K562 (cell line): ENCODE measurements at regions not wholly inside any gene's neighbourhood (a gene's known extent, or its start where the extent isn't known, plus 50 kb on each side); places are given as distances from the start of the nearest gene placed in this dataset.

Experiments used
- ATAC-seq: fragments of 200-7000 bp; cut with Tn5 transposase; 3 replicates; pipeline ENCODE4 v1.9.1; 2020; ENCODE audit warnings: moderate library complexity
- BruUV-seq: library from RNA; stranded (reverse); fragments of 400-500 nt; replicated peaks from 2 replicates; lab custom pipeline; 2021; lab: Mats Ljungman, UMichigan
- CTCF ChIA-PET: fragments of 300-600 bp; formaldehyde crosslinking; extraction: SDS; loops from one replicate; lab custom pipeline; 2021; ENCODE audit warnings: low intra/inter-chr PET ratio; lab: Yijun Ruan, JAX
- POLR2A ChIA-PET: fragments of 300-600, 350-650 bp; sonication (Branson Sonifier 250); formaldehyde crosslinking; extraction: SDS; loops from one replicate; lab custom pipeline; 2021; ENCODE audit warnings: antibody characterized with exemption, inconsistent platforms; lab: Yijun Ruan, JAX
- DNase-seq, 4 experiments: peaks; one replicate each; pipeline versions ENCODE4 v3.0.0 to v3.0.0-alpha.2; 2011 to 2018; ENCODE audit warnings: low spot score in 3 of 4, mixed read lengths in 3 of 4; ENCODE audit errors: extremely low read depth in 1 of 4
- FAIRE-seq: peaks from 2 replicates; lab custom pipeline; 2011; peaks lifted over from hg19 to GRCh38; lab: Jason Lieb, UNC
- H2AFZ ChIP-seq: 2 replicates; pipeline ENCODE4 v1.6.0; 2011; ENCODE audit warnings: low read depth, low read length, control low read depth, inconsistent platforms
- H3K27ac ChIP-seq: fragments of 200-600 bp; 3 replicates; pipeline ENCODE4 v1.8.0; 2011; ENCODE audit warnings: low read depth, mild to moderate bottlenecking, control low read depth, inconsistent platforms, low read length, moderate library complexity, mixed read lengths; ENCODE audit errors: extremely low read depth
- H3K27me3 ChIP-seq, 2 experiments: fragments of 300-600 bp in 1 of 2; 2 replicates in 1 of 2; 3 replicates in 1 of 2; pipeline versions ENCODE4 v1.6.0 to v1.8.0; 2011; ENCODE audit warnings: inconsistent platforms in 2 of 2, low read length in 2 of 2, mild to moderate bottlenecking in 1 of 2, mixed read lengths in 1 of 2, moderate library complexity in 1 of 2; ENCODE audit not compliant: control insufficient read depth in 2 of 2, insufficient read depth in 2 of 2
- H3K36me3 ChIP-seq: fragments of 300-600 bp; 3 replicates; pipeline ENCODE4 v1.8.0; 2011; ENCODE audit warnings: mild to moderate bottlenecking, low read length, inconsistent platforms; ENCODE audit not compliant: control insufficient read depth, insufficient read depth
- H3K4me1 ChIP-seq, 2 experiments: fragments of 200-600 bp in 1 of 2; replicated peaks in 1 of 2; 2 replicates in 1 of 2; 3 replicates in 1 of 2; pipeline versions ENCODE4 v1.5.1 to v1.8.0; 2011; ENCODE audit warnings: inconsistent platforms in 2 of 2, low read length in 2 of 2, mild to moderate bottlenecking in 1 of 2, mixed read lengths in 1 of 2, moderate library complexity in 1 of 2; ENCODE audit not compliant: control insufficient read depth in 2 of 2, insufficient read depth in 2 of 2
- H3K4me2 ChIP-seq: 2 replicates; pipeline ENCODE4 v1.6.1; 2011; ENCODE audit warnings: low read length, control low read depth, inconsistent platforms, mixed read lengths; ENCODE audit not compliant: insufficient read depth
- H3K4me3 ChIP-seq: fragments of 200-600 bp; sonication (generic), shearing (Covaris generic); 2 replicates; pipeline ENCODE4 v1.5.1; 2016; ENCODE audit warnings: control low read depth, inconsistent platforms
- H3K79me2 ChIP-seq: fragments of 200-600 bp; 3 replicates; pipeline ENCODE4 v1.8.0; 2011; ENCODE audit warnings: low read length, inconsistent platforms; ENCODE audit not compliant: control insufficient read depth, insufficient read depth
- H3K9ac ChIP-seq, 2 experiments: 2 replicates each; pipeline versions ENCODE4 v1.6.0 to v1.6.1; 2011; ENCODE audit warnings: low read depth in 2 of 2, low read length in 2 of 2, control low read depth in 1 of 2, inconsistent platforms in 1 of 2, mild to moderate bottlenecking in 1 of 2, mixed read lengths in 1 of 2; ENCODE audit not compliant: insufficient read depth in 1 of 2
- H3K9me1 ChIP-seq: one replicate; pipeline ENCODE4 v1.6.0; 2011; ENCODE audit warnings: inconsistent platforms, mild to moderate bottlenecking, low read length, moderate library complexity; ENCODE audit not compliant: control insufficient read depth, insufficient read depth
- H3K9me3 ChIP-seq: replicated peaks from 2 replicates; pipeline ENCODE4 v1.5.1; 2011; ENCODE audit warnings: low read depth, low read length, inconsistent platforms; ENCODE audit not compliant: control insufficient read depth, insufficient read depth
- H4K20me1 ChIP-seq: replicated peaks from 2 replicates; pipeline ENCODE4 v1.6.1; 2011; ENCODE audit warnings: low read length, inconsistent platforms, mixed read lengths; ENCODE audit not compliant: control insufficient read depth, insufficient read depth
- AFF1 ChIP-seq, 2 experiments: fragments of 450-650 bp; IDR thresholded peaks; 2 replicates each; pipeline ENCODE4 v1.6.1; 2018; ENCODE audit warnings: mild to moderate bottlenecking in 2 of 2, low read depth in 1 of 2; ENCODE audit not compliant: partially characterized antibody in 2 of 2
- E2F4 ChIP-seq: sonication (generic); formaldehyde crosslinking; IDR thresholded peaks from 2 replicates; pipeline ENCODE4 v1.8.0; 2022; ENCODE audit warnings: mild to moderate bottlenecking, low read depth, missing genetic modification reagents
- HDAC1 ChIP-seq, 2 experiments: fragments of 450-650 bp; IDR thresholded peaks; 2 replicates each; pipeline ENCODE4 v1.6.1; 2016 to 2017; ENCODE audit warnings: inconsistent platforms in 1 of 2, mild to moderate bottlenecking in 1 of 2, moderate library complexity in 1 of 2
- NBN ChIP-seq: fragments of 450-650 bp; IDR thresholded peaks from 2 replicates; pipeline ENCODE4 v1.6.1; 2016; ENCODE audit warnings: low read depth, mild to moderate bottlenecking
- PHB2 ChIP-seq: fragments of 450-650 bp; IDR thresholded peaks from 2 replicates; pipeline ENCODE4 v1.6.1; 2017; ENCODE audit warnings: low read depth
- RAD51 ChIP-seq: fragments of 450-650 bp; IDR thresholded peaks from 2 replicates; pipeline ENCODE4 v1.7.1; 2016; ENCODE audit warnings: low read depth, mild to moderate bottlenecking, borderline replicate concordance
- RFX1 ChIP-seq: fragments of 450-650 bp; IDR thresholded peaks from 2 replicates; pipeline ENCODE4 v1.6.1; 2016; ENCODE audit warnings: mild to moderate bottlenecking, moderate library complexity
- THRA ChIP-seq: fragments of 450-650 bp; IDR thresholded peaks from 2 replicates; pipeline ENCODE4 v1.6.1; 2017; ENCODE audit warnings: mild to moderate bottlenecking, moderate library complexity
- ZNF3 ChIP-seq: fragments of 250-450 bp; sonication (Bioruptor Pico); IDR thresholded peaks from 2 replicates; pipeline ENCODE4 v1.5.0; 2021; ENCODE audit warnings: mild to moderate bottlenecking, moderate library complexity
- WGBS: fragments of 100-300 bp; shearing (Covaris generic); methylation state at CpG from one replicate; pipeline ENCODE4 v1.1.6; 2016; ENCODE audit warnings: low coverage, mixed read lengths; ENCODE audit not compliant: insufficient coverage; ENCODE audit errors: missing lambda C conversion rate; 5-methylcytosine and 5-hydroxymethylcytosine counted together
- in situ Hi-C: fragments of 300-500 bp; cut with MboI; formaldehyde crosslinking; loops from 4 replicates; pipeline ENCODE4 v1.15.0; 2018; ENCODE audit warnings: inconsistent platforms, mixed read lengths
- intact Hi-C: fragments of 100-400 bp; cut with micrococcal nuclease; formaldehyde crosslinking; loops from 2 replicates; pipeline ENCODE4 v1.14.2; 2022

GRCh38 chr13:53408847-53409568 is 380.4 kb downstream of the OLFM4 start:
- H3K4me1 ChIP-seq = no peaks in the 10 kb centered on the region
- no peak for ATAC-seq
- H3K9me3 ChIP-seq = no peaks in the 10 kb centered on the region
- no peak overlapping the region for H3K4me3 ChIP-seq
- 2% methylated on average over 16 of the region's 24 CpGs for WGBS
- no peak for FAIRE-seq
- POLR2A ChIA-PET = no interaction called here
- TF ChIP-seq ZNF3 (CRISPR knock-in tag) = no peak
- TF ChIP-seq, all 486 proteins: peak for 0
- H2AFZ ChIP-seq = no peak overlapping the region
- no peak for DNase-seq
- H3K9ac ChIP-seq = no peak overlapping the region
- no peaks in the 10 kb centered on the region for H4K20me1 ChIP-seq
- no peak overlapping the region for H3K4me2 ChIP-seq
- H3K79me2 ChIP-seq = no peaks in the 10 kb centered on the region
- CTCF ChIA-PET = no interaction called here
- no TSS peak for BruUV-seq
- no peaks in the 10 kb centered on the region for H3K36me3 ChIP-seq
- no peaks in the 10 kb centered on the region for H3K9me1 ChIP-seq
- in situ Hi-C loops = no loop called here
- H3K27ac ChIP-seq = no peak overlapping the region
- H3K27me3 ChIP-seq = no peaks in the 10 kb centered on the region
- intact Hi-C loops = no loop called here

- no peaks in the 10 kb centered on the region for H4K20me1 ChIP-seq
- no peak for FAIRE-seq
- DNase-seq = no peak
- CTCF ChIA-PET = no interaction called here
- no peaks in the 10 kb centered on the region for H3K36me3 ChIP-seq
- no peak overlapping the region for H3K4me2 ChIP-seq
- no peaks in the 10 kb centered on the region for H3K27me3 ChIP-seq
- no TSS peak for BruUV-seq
- no CpG with 5 or more reads among the region's 1 CpG for WGBS
- no peak overlapping the region for H3K27ac ChIP-seq
- no peaks in the 10 kb centered on the region for H3K79me2 ChIP-seq
- ATAC-seq = no peak
- no peaks in the 10 kb centered on the region for H3K4me1 ChIP-seq
- in situ Hi-C loops (no loop called here), intact Hi-C loops (no loop called here)
- H3K9ac ChIP-seq = no peak overlapping the region
- no peaks in the 10 kb centered on the region for H3K9me3 ChIP-seq
- POLR2A ChIA-PET = no interaction called here
- H3K9me1 ChIP-seq = no peaks in the 10 kb centered on the region
- H2AFZ ChIP-seq = no peak overlapping the region
- H3K4me3 ChIP-seq = no peak overlapping the region
- TF ChIP-seq THRA (no peak), NBN (no peak), RFX1 (no peak), HDAC1 (IDR thresholded peaks at IDR 0.05) (no peak), PHB2 (no peak), AFF1 (IDR thresholded peaks at IDR 0.05; ENCODE audit: low read depth in 1 of 2, partially characterized antibody in 2 of 2) (no peak), RAD51 (no peak), E2F4 (no peak)
Measured at GRCh38 chr13:53411463-53411862, 382.9 kb downstream of the OLFM4 start.
